ENCODE measurements at regions not wholly inside any gene's neighbourhood (a gene's known extent, or its start where the extent isn't known, plus 50 kb on each side); places are given as distances from the start of the nearest gene placed in this dataset.

DNA sequence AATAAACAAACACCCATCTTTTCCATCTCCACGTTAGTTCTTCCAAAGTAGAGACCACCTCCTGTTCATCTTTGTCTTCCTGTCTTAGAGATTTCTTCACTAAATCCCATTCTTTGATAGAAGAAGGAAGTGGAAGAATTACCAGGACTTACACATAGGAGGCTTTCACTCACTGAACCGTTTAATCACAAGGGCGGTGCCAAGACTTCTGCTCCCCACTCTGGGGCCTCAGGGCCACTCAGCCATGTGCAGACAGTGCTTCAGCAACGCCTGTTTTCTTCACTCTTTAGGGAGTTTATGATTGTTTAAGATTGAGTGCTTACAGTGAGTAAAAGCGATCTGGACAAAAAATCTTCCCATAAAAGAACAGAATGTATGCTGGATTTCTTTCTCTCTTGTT is 63.9 kb upstream of the SORCS3 start:
- no peak for DNase-seq

DNA sequence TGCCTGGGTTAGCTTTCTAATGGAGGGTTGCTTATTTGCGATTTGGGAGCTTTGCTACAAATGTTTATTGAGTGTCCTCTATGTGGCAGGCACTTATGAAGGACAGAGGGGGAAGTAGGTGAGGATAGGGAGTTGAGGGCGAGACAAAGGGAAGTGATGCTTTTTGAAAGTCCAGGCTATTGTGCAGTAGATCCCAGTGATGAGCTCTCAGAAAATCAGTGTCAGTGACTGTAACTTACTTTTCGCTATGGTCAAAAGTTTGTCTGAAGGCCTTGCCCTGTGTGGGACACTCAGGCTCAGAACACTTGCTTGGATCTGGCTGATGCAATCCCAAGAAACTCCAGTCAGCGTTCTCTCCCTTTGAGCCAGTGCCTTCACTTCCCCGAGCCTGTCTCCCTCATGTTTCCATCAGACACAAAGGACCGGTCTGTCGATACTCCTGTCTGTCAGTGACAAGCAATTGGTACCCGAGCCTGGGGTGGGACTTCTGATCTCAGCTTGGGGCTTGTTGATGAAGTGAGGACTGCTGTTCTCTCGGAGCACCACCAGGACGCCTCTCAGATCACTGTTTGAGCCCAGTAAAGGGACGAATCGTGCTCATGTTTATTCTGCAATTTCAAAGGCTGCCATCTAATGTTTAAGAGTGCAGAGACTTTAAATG is 63.1 kb upstream of the SORCS3 start:
- DNase-seq = no peak

DNA sequence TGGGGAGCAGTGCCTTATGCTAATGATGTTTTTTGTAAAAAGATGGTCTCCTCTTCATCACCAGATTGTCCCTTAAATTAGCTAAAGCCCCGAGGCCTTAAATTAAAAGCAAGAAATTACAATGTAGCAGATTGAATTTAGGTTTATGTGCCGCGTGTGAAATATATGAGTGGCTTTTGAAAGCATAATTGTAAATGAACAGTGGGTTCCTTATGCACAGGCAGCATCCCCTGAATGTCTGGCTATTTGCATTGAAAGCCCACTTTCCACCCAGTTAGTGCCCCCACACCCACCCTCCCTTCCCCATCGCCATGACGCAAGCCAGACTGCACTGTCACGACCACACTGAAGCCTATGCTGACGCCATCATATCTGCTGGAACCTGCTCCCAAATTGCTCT is 62.4 kb upstream of the SORCS3 start:
- DNase-seq = no peak

DNA sequence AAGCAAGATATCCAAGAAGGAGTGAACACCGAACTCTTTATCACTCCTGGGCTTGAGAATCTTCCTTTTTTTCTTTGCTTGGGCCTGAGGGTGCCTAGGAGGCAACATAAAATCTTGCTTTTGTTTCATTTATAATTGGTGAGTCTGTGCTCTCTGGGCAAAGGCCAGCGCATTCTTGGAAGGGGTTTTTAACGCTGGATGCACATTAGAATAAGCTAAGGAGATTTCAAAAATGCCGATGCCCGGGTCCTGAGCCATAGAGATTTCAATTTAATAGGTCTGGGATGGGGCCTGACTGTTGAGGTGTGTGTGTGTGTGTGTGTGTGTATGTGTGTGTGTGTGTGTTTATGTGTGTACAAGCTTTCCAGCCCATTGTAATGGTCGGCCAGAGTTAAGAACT is 62.0 kb upstream of the SORCS3 start:
- no peak for DNase-seq

DNA sequence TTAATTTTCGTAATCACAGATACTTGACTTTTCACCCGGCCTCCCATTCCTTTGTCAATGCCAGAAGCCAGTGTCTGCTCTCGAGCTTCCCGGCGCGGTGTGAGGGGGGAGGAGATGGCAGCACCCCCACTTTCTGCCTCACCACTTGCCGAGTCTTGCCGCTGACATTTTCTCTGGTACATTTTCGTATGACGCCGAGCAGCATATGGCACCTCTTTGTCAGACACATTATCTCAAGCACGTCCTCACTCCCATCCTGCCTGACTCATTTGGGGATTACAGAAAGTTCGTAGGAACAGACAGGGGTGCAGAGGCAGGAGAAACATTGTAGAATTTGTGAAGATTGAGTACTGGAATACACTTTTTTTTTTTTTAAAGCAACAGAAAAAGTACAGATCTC is 60.8 kb upstream of the SORCS3 start:
- no peak for DNase-seq

DNA sequence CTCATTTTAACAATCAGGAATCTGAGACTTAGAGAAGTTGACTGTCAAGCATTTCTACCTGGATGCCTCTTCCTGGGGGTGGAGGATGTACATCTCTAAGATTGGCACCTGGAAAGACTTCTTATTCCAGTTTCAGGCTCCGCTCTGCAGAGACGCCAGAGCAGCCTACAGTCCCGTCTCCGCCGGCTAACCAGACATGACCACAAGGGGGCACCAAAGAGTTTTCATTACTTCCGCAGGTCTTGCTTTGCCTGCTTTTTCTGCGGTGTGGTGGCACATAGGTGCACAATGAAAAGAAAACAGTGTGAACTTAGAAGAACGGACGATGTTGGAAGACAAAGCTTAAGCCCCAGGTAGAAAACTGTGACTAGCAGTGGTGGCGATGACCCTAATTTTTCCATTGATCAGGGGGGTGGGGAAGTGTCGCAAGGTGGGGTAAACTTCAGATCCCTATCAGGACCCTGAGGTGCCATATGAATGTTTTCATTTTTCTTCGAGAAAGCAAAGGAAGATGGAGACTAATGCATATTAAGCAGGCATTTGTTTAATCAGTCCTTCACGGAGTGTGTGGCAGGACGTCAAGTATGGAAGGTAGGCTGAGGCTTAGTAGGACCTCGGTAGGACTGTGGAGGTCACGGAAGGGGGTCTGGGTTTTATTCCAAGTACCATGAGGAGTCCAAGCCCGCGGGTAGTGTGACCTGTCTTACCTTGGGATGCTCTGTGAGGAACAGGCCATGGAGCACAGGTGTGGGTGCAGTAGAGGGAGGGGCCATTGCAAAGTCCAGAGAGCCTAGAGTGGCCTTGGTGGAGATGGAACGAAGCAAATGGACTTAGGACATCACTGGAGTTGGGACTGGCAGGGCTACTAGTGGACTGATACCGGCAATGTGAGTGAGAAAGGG is 60.1 kb upstream of the SORCS3 start:
- peak; percentile 42 to 47 for DNase-seq

DNA sequence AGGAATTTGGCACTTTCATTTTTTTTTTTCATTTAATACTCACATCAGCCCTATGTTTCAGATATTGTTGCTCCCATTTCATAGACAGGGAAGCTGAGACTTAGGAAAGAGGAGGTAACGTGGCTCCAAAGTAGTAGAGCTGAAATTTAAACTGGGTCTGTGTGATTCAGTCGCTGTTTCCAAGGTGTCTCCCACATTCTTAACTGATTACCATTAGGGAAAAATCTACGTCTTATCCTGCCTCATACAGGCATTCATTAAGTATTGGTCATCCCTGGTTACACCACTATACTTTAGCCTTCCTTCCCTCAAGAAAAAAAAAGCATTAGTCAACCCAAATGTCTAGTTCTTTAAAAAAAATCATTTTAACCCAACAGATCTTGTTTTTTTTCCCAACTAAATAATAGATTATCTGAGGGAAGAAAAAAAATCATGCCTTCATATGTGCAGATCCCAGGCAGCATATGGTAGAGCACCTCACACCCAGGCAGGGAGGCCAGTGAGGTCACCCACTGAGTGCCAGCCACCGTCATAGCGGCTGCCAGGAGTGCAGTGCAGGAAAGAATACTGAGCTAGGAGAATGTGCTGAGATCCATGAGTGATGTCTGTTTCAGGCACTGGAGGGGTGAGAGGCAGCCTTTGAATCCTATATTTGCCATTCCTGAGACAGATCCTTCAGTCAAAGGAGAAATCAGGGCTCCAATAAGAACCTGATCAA is 59.0 kb upstream of the SORCS3 start:
- no peak for DNase-seq

DNA sequence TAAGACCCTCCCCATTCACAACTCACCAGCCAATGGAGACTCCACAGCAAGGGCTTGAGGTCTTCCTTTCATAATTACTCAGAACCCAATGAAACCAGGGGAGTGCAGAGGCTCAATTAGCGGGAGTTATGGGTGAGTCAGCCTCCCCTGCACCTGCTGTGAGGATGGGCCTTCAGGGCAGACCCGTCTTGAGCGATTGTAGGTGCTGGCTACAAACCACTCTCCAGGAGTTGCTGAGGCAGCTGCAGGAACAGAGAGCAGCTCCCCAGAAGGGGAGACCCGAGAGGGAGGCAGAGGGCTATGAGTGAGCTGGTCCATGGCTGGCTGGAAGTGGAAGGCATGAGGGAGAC is 58.5 kb upstream of the SORCS3 start:
- no peak for DNase-seq

DNA sequence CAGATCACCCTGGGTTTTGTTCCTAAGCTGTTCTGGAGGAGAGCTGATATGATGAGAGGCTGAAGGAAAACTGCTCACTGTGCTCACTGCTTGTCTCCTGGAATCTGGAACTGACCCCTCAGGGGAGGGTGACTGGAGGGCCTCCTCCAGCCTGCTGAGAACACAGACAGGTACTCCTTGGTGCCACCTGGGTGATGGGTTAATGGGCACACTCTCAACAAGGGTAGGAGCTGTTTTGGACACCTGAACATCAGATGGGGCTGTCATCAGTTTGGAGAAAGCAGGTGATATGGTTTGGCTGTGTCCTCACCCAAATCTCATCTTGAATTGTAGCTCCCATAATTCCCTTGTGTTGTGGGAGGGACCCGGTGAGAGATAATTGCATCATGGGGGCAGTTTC is 58.1 kb upstream of the SORCS3 start:
- DNase-seq = no peak

DNA sequence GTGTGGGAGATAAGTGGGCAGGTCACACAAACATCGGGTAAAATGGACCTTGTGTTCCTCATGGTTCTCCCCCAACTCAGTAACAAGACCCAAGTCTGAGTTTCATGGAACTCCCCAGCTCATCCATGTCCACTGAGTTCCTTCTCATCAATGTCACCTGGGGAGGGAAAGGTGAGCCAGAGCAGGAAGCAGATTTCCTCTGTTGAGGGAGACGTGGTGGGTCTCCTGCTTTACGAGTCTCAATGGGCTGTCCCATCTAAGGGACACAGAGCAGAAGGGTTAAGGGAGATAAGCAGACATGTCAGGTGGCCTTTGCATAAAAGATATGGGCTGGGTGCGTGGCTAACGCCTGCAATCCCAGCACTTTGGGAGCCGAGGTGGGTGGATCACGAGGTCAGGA is 56.5 kb upstream of the SORCS3 start:
- no peak for DNase-seq

DNA sequence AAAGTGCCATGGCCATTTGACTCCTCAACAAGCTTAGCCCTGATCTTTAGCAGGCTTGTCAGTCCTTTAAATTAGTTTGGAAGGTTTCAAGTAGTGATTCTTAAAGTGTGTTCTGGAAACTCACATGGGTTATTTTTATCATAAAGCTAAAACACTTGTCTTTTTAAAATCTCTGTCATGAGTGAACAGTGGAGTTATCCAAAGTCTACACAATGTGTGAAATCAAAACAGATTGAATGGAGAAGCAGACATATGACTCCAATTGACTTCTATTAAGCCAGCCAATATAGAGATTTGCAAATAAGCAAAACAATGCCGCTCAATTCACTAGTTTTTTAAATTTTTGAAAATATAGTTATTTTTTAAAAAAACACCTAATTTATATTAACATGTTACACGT is 53.3 kb upstream of the SORCS3 start:
- DNase-seq = no peak

DNA sequence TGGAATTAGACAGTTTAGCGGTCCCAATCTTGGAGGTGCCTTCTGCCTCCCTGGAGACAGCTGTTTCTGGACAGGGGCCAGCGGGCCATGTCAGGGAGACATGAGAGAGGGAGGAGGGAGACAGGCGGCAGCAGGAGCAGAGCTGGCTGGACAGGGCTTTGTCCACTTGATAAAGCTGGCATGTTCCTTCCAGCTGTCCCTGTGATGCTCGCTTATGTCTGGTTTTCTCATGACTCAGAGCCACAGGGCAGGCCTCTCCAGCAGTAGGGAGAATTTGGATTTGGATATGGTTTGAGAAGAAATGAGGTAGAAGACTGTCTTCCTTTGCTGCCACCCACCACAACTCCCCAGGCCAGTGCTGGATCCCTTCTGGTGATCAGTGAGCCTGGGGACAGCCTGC is 51.7 kb upstream of the SORCS3 start:
- DNase-seq = no peak

DNA sequence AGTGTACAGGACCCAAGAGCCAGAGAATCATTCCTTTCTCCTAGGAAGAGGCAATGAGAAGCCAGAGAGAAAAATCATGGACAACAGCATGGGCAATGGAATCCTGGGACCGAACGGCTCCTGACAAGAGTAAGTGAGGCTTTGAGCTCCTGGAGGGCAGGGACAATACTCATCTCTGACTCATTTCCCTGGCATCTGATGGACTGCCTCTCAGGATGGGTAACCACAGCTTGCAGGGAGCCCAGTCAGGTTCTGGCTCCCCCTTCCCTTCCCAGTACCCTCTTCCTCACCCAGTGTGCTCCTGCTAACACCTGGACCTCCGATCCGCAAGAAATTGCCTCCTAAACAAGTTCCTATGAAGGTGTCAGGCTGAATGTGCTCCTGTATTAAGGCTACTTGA is 51.2 kb upstream of the SORCS3 start:
- DNase-seq = no peak

All from AML-193 (cell line).